ENCODE measurements at regions not wholly inside any gene's neighbourhood (a gene's known extent, or its start where the extent isn't known, plus 50 kb on each side); places are given as distances from the start of the nearest gene placed in this dataset.

- no peak for DNase-seq (ENCODE audit: extremely low spot score, unreplicated experiment)
- Mint-ChIP-seq H3K27me3 (ENCODE audit: unreplicated experiment) (peaks cover 15% of the 10 kb centered on the region), H3K36me3 (ENCODE audit: unreplicated experiment) (no peaks in the 10 kb centered on the region), H3K27ac (ENCODE audit: unreplicated experiment) (no peak overlapping the region), H3K4me3 (ENCODE audit: unreplicated experiment) (no peak overlapping the region), H3K4me1 (ENCODE audit: unreplicated experiment) (peaks cover 1% of the 10 kb centered on the region), H3K9me3 (ENCODE audit: unreplicated experiment) (no peaks in the 10 kb centered on the region)
- TF ChIP-seq CTCF (IDR thresholded peaks at IDR 0.05) = no peak
Observed at GRCh38 chr6:14443629-14444268, 326.2 kb downstream of the CD83 start.

- H3K4me1 Mint-ChIP-seq (ENCODE audit: unreplicated experiment) = peaks cover 1% of the 10 kb centered on the region
- no peaks in the 10 kb centered on the region for H3K9me3 Mint-ChIP-seq (ENCODE audit: unreplicated experiment)
- H3K36me3 Mint-ChIP-seq (ENCODE audit: unreplicated experiment) = no peaks in the 10 kb centered on the region
- TF ChIP-seq CTCF (IDR thresholded peaks at IDR 0.05) = no peak
- H3K4me3 Mint-ChIP-seq (ENCODE audit: unreplicated experiment) = no peak overlapping the region
- no peak for DNase-seq (ENCODE audit: extremely low spot score, unreplicated experiment)
- no peak overlapping the region for H3K27ac Mint-ChIP-seq (ENCODE audit: unreplicated experiment)
- H3K27me3 Mint-ChIP-seq (ENCODE audit: unreplicated experiment) = peaks cover 15% of the 10 kb centered on the region
Observed at GRCh38 chr6:14444295-14444972, 326.9 kb downstream of the CD83 start.

- Mint-ChIP-seq H3K4me1 (ENCODE audit: unreplicated experiment) (no peaks in the 10 kb centered on the region), H3K4me3 (ENCODE audit: unreplicated experiment) (no peak overlapping the region), H3K27me3 (ENCODE audit: unreplicated experiment) (peaks cover 10% of the 10 kb centered on the region), H3K27ac (ENCODE audit: unreplicated experiment) (no peak overlapping the region), H3K36me3 (ENCODE audit: unreplicated experiment) (no peaks in the 10 kb centered on the region), H3K9me3 (ENCODE audit: unreplicated experiment) (no peaks in the 10 kb centered on the region)
- TF ChIP-seq CTCF (IDR thresholded peaks at IDR 0.05) = no peak
- DNase-seq (ENCODE audit: extremely low spot score, unreplicated experiment) = no peak
Observed at GRCh38 chr6:14447240-14447639, 329.7 kb downstream of the CD83 start.

DNA sequence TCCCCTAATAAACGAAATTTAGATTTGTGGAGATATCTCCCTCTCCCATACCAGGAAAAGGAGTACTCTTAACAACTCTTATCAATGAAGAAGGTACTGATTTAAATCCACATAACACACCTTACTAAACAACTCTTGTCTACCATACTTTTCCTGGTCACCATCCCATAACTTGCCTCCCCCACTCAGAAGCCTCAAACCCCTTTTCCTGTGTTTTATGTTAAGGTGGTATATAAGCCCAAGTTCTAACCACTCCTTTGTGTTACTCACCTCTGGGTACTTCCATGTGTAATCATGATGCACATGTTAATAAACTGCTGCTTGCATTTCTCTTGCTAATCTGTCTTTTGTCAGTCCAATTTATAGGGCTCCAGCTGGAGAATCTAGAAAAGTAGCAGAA is 330.7 kb downstream of the CD83 start:
- no peak overlapping the region for H3K27ac Mint-ChIP-seq (ENCODE audit: unreplicated experiment)
- H3K4me1 Mint-ChIP-seq (ENCODE audit: unreplicated experiment) = no peaks in the 10 kb centered on the region
- H3K27me3 Mint-ChIP-seq (ENCODE audit: unreplicated experiment) = peaks cover 8% of the 10 kb centered on the region
- no peaks in the 10 kb centered on the region for H3K9me3 Mint-ChIP-seq (ENCODE audit: unreplicated experiment)
- H3K36me3 Mint-ChIP-seq (ENCODE audit: unreplicated experiment) = no peaks in the 10 kb centered on the region
- TF ChIP-seq CTCF (IDR thresholded peaks at IDR 0.05) = no peak
- DNase-seq (ENCODE audit: extremely low spot score, unreplicated experiment) = no peak
- no peak overlapping the region for H3K4me3 Mint-ChIP-seq (ENCODE audit: unreplicated experiment)

DNA sequence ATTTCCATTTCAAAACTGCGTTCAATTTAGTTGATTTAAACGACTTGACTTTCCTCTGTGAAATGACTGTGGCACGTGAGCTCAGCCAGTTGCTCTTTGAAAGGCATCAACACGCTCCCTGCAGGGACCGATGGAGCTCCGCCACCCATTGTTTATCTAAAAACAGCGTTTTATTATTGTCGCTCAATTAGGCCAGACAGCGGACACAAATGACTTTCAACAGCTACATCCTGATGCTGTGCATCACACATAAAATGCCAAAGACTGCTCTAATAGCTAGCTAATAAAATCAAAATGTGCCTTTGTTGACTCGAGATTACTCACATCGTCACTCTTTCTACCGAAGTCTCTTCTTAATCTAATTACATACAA is 332.5 kb downstream of the CD83 start:
- Mint-ChIP-seq H3K36me3 (ENCODE audit: unreplicated experiment) (no peaks in the 10 kb centered on the region), H3K4me3 (ENCODE audit: unreplicated experiment) (no peak overlapping the region), H3K4me1 (ENCODE audit: unreplicated experiment) (no peaks in the 10 kb centered on the region), H3K9me3 (ENCODE audit: unreplicated experiment) (no peaks in the 10 kb centered on the region), H3K27me3 (ENCODE audit: unreplicated experiment) (peaks cover 8% of the 10 kb centered on the region), H3K27ac (ENCODE audit: unreplicated experiment) (no peak overlapping the region)
- DNase-seq (ENCODE audit: extremely low spot score, unreplicated experiment) = no peak
- no peak for TF ChIP-seq CTCF (IDR thresholded peaks at IDR 0.05)

Data from osteocyte (in vitro differentiated cells).